ENCODE measurements at regions not wholly inside any gene's neighbourhood (a gene's known extent, or its start where the extent isn't known, plus 50 kb on each side); places are given as distances from the start of the nearest gene placed in this dataset.

- 87 to 94% methylated on average over 8 of the region's 8 CpGs for WGBS, 2 donors
- no peaks in the 10 kb centered on the region for H3K27me3 ChIP-seq
- DNase-seq, result no peak
- H3K36me3 ChIP-seq, result no peaks in the 10 kb centered on the region
- H3K4me1 ChIP-seq, result no peaks in the 10 kb centered on the region
- no peak overlapping the region for H3K4me3 ChIP-seq
- no peak for ATAC-seq (ENCODE audit: low FRiP score in 2 of 2)
- no peak overlapping the region for H3K27ac ChIP-seq
- no peaks in the 10 kb centered on the region for H3K9me3 ChIP-seq
- TF ChIP-seq POLR2A (IDR thresholded peaks at IDR 0.05) (no peak), EP300 (IDR thresholded peaks at IDR 0.05) (no peak), POLR2AphosphoS5 (IDR thresholded peaks at IDR 0.05) (no peak), CTCF (IDR thresholded peaks at IDR 0.05) (no peak)
Observed at GRCh38 chr2:15832030-15832709, 108.2 kb upstream of the MYCN start.

- no peak overlapping the region for H3K27ac ChIP-seq
- 89 to 91% methylated on average over 8 to 9 of the region's 9 CpGs for WGBS, 2 donors
- DNase-seq (no peak), ATAC-seq (ENCODE audit: low FRiP score in 2 of 2) (no peak)
- H3K9me3 ChIP-seq, result no peaks in the 10 kb centered on the region
- H3K4me3 ChIP-seq, result no peak overlapping the region
- no peaks in the 10 kb centered on the region for H3K36me3 ChIP-seq
- TF ChIP-seq CTCF (IDR thresholded peaks at IDR 0.05), result no peak
- TF ChIP-seq POLR2AphosphoS5 (IDR thresholded peaks at IDR 0.05), result no peak
- TF ChIP-seq POLR2A (IDR thresholded peaks at IDR 0.05), result no peak
- H3K27me3 ChIP-seq, result no peaks in the 10 kb centered on the region
- no peaks in the 10 kb centered on the region for H3K4me1 ChIP-seq
Observed at GRCh38 chr2:15832849-15833680, 107.3 kb upstream of the MYCN start.

- no peak for ATAC-seq (ENCODE audit: low FRiP score in 2 of 2)
- Histone ChIP-seq H3K27me3 (no peaks in the 10 kb centered on the region), H3K4me1 (no peaks in the 10 kb centered on the region), H3K36me3 (no peaks in the 10 kb centered on the region), H3K9me3 (no peaks in the 10 kb centered on the region), H3K27ac (no peak overlapping the region), H3K4me3 (no peak overlapping the region)
- 77 to 94% methylated on average over 3 of the region's 3 CpGs for WGBS, 2 donors
- TF ChIP-seq CTCF (IDR thresholded peaks at IDR 0.05) (no peak), POLR2A (IDR thresholded peaks at IDR 0.05) (no peak), EP300 (IDR thresholded peaks at IDR 0.05) (no peak), POLR2AphosphoS5 (IDR thresholded peaks at IDR 0.05) (no peak)
- DNase-seq, result no peak
Observed at GRCh38 chr2:15833731-15834130, 106.6 kb upstream of the MYCN start.

GRCh38 chr2:15834381-15835031, 105.8 kb upstream of the MYCN start:
- Histone ChIP-seq H3K4me1 (no peaks in the 10 kb centered on the region), H3K36me3 (no peaks in the 10 kb centered on the region), H3K4me3 (no peak overlapping the region), H3K27ac (no peak overlapping the region), H3K27me3 (no peaks in the 10 kb centered on the region), H3K9me3 (no peaks in the 10 kb centered on the region)
- WGBS, 2 donors, result 82 to 95% methylated on average over 7 of the region's 7 CpGs
- no peak for TF ChIP-seq CTCF (IDR thresholded peaks at IDR 0.05)
- TF ChIP-seq POLR2AphosphoS5 (IDR thresholded peaks at IDR 0.05), result no peak
- no peak for TF ChIP-seq EP300 (IDR thresholded peaks at IDR 0.05)
- no peak for TF ChIP-seq POLR2A (IDR thresholded peaks at IDR 0.05)
- DNase-seq (no peak), ATAC-seq (ENCODE audit: low FRiP score in 2 of 2) (no peak)
